OCI-LY7 (cell line): ENCODE measurements at regions not wholly inside any gene's neighbourhood (a gene's known extent, or its start where the extent isn't known, plus 50 kb on each side); places are given as distances from the start of the nearest gene placed in this dataset.
"Not testable (repeated sequence)": the region's sequence is repeated elsewhere in the genome, so short reads cannot be mapped to it uniquely, and the experiment has no call there.

ENCODE experiments used
- BruUV-seq: library from RNA; stranded (reverse); fragments of 400-500 nt; replicated peaks from 2 replicates; lab custom pipeline; 2021; lab: Mats Ljungman, UMichigan
- CTCF ChIA-PET: fragments of 300-600 bp; sonication (Branson Sonifier 250); formaldehyde crosslinking; loops from one replicate; lab custom pipeline; 2022; ENCODE audit warnings: antibody characterized with exemption; ENCODE audit not compliant: unreplicated experiment; lab: Charles Lee
- POLR2A ChIA-PET: fragments of 300-600 bp; sonication (Branson Sonifier 250); formaldehyde crosslinking; loops from one replicate; lab custom pipeline; 2022; ENCODE audit warnings: antibody characterized with exemption; lab: Charles Lee
- DNase-seq: peaks from one replicate; pipeline ENCODE4 v3.0.0-alpha.2; 2015; ENCODE audit warnings: low spot score
- H2AFZ ChIP-seq: fragments of 200-600 bp; sonication (generic), shearing (Covaris generic); 2 replicates; pipeline ENCODE4 v1.6.1; 2014; ENCODE audit warnings: mild to moderate bottlenecking, antibody characterized with exemption, low read length, moderate library complexity
- H3K27ac ChIP-seq: fragments of 200-600 bp; sonication (generic); 2 replicates; pipeline ENCODE4 v1.5.1; 2014; ENCODE audit warnings: mixed run types, low read depth, mild to moderate bottlenecking, moderate library complexity, low read length, inconsistent platforms; ENCODE audit not compliant: poor library complexity, severe bottlenecking
- H3K36me3 ChIP-seq: fragments of 200-600 bp; sonication (generic); 2 replicates; pipeline ENCODE4 v1.6.1; 2014; ENCODE audit warnings: mild to moderate bottlenecking, antibody characterized with exemption, low read length, moderate library complexity, mixed read lengths; ENCODE audit not compliant: insufficient read depth
- H3K4me1 ChIP-seq: fragments of 200-600 bp; sonication (generic); 2 replicates; pipeline ENCODE4 v1.5.1; 2014; ENCODE audit warnings: mild to moderate bottlenecking, low read length; ENCODE audit not compliant: insufficient read depth, poor library complexity, severe bottlenecking
- H3K4me2 ChIP-seq: fragments of 200-600 bp; sonication (generic); 2 replicates; pipeline ENCODE4 v1.6.1; 2014; ENCODE audit warnings: mild to moderate bottlenecking, low read length
- H3K4me3 ChIP-seq: fragments of 200-600 bp; sonication (generic); 2 replicates; pipeline ENCODE4 v1.5.1; 2014; ENCODE audit warnings: mild to moderate bottlenecking, low read depth, low read length; ENCODE audit not compliant: poor library complexity, severe bottlenecking
- H3K79me2 ChIP-seq: fragments of 200-600 bp; sonication (generic); 2 replicates; pipeline ENCODE4 v1.6.1; 2016; ENCODE audit warnings: low read depth, mild to moderate bottlenecking, low read length, moderate library complexity, mixed read lengths; ENCODE audit not compliant: insufficient read depth
- H3K9me2 ChIP-seq: fragments of 200-600 bp; sonication (generic); 2 replicates; pipeline ENCODE4 v1.6.1; 2016; ENCODE audit warnings: mild to moderate bottlenecking, low read length, mixed read lengths; ENCODE audit not compliant: insufficient read depth
- H3K9me3 ChIP-seq: fragments of 200-600 bp; sonication (generic); 2 replicates; pipeline ENCODE4 v1.6.1; 2014; ENCODE audit warnings: mild to moderate bottlenecking, mixed run types, low read length, mixed read lengths
- H4K20me1 ChIP-seq: fragments of 200-600 bp; sonication (generic); 2 replicates; pipeline ENCODE4 v1.6.1; 2014; ENCODE audit warnings: mild to moderate bottlenecking, antibody characterized with exemption, low read length, moderate library complexity, mixed read lengths; ENCODE audit not compliant: insufficient read depth
- intact Hi-C: fragments of 100-400 bp; cut with micrococcal nuclease; formaldehyde crosslinking; loops from one replicate; pipeline ENCODE4 v1.10.0; 2022; ENCODE audit not compliant: unreplicated experiment

- H3K4me1 ChIP-seq, H3K79me2 ChIP-seq, H2AFZ ChIP-seq, H3K27ac ChIP-seq, H3K9me2 ChIP-seq, H3K9me3 ChIP-seq, H4K20me1 ChIP-seq, intact Hi-C loops, POLR2A ChIA-PET, CTCF ChIA-PET, H3K36me3 ChIP-seq, H3K4me2 ChIP-seq, DNase-seq, H3K4me3 ChIP-seq, BruUV-seq: not testable (repeated sequence)
Observed at GRCh38 chr14:105625448-105625847, 99.1 kb downstream of the TMEM121 start.

- H2AFZ ChIP-seq, H3K4me3 ChIP-seq, H4K20me1 ChIP-seq, H3K79me2 ChIP-seq, H3K4me2 ChIP-seq, H3K9me3 ChIP-seq, intact Hi-C loops, H3K4me1 ChIP-seq, H3K9me2 ChIP-seq, CTCF ChIA-PET, POLR2A ChIA-PET, H3K27ac ChIP-seq, DNase-seq, BruUV-seq, H3K36me3 ChIP-seq: not testable (repeated sequence)
Observed at GRCh38 chr14:105626111-105626510, 99.7 kb downstream of the TMEM121 start.

GRCh38 chr14:105626651-105627050 lies 100.3 kb downstream of the TMEM121 start:
- CTCF ChIA-PET, H3K9me3 ChIP-seq, H4K20me1 ChIP-seq, H3K4me3 ChIP-seq, H3K9me2 ChIP-seq, H3K4me1 ChIP-seq, H3K4me2 ChIP-seq, DNase-seq, H2AFZ ChIP-seq, H3K79me2 ChIP-seq, intact Hi-C loops, POLR2A ChIA-PET, BruUV-seq, H3K27ac ChIP-seq, H3K36me3 ChIP-seq: not testable (repeated sequence)

GRCh38 chr14:105627287-105627686 lies 100.9 kb downstream of the TMEM121 start:
- H2AFZ ChIP-seq, DNase-seq, H4K20me1 ChIP-seq, H3K36me3 ChIP-seq, H3K79me2 ChIP-seq, intact Hi-C loops, H3K4me2 ChIP-seq, H3K9me2 ChIP-seq, H3K27ac ChIP-seq, H3K4me1 ChIP-seq, POLR2A ChIA-PET, H3K4me3 ChIP-seq, CTCF ChIA-PET, H3K9me3 ChIP-seq, BruUV-seq: not testable (repeated sequence)
